Fibroblast of lung (primary cell): ENCODE measurements at regions not wholly inside any gene's neighbourhood (a gene's known extent, or its start where the extent isn't known, plus 50 kb on each side); places are given as distances from the start of the nearest gene placed in this dataset.

Experiments used
- CTCF ChIP-seq, 2 donors: IDR thresholded peaks in 1 of 2; conservative IDR thresholded peaks in 1 of 2; 1 replicate in 1 of 2; 2 replicates in 1 of 2; pipeline ENCODE4 v1.5.1; 2011 to 2012; ENCODE audit warnings: low read length in 2 of 2, control low read depth in 1 of 2, inconsistent platforms in 1 of 2, low read depth in 1 of 2, mild to moderate bottlenecking in 1 of 2
- EZH2 ChIP-seq: IDR thresholded peaks from 2 replicates; pipeline ENCODE4 v1.5.1; 2012; ENCODE audit warnings: low read length, control low read depth, mild to moderate bottlenecking; ENCODE audit errors: missing control alignments

- TF ChIP-seq EZH2 (no peak), CTCF (conservative IDR thresholded peaks at IDR 0.05 in 1 of 2, IDR thresholded peaks at IDR 0.05 in 1 of 2; ENCODE audit: low read depth in 1 of 2, low read length in 2 of 2) (no peak)
Measured at GRCh38 chr3:13187593-13187992, 114.4 kb upstream of the IQSEC1 start.
